ENCODE measurements at regions not wholly inside any gene's neighbourhood (a gene's known extent, or its start where the extent isn't known, plus 50 kb on each side); places are given as distances from the start of the nearest gene placed in this dataset.

GRCh38 chr2:133972786-133973185 is 281.1 kb upstream of the MGAT5 start:
- H3K79me2 ChIP-seq (ENCODE audit: control insufficient read depth in 1 of 2, insufficient read depth in 2 of 2, low read length in 2 of 2), result no peaks in the 10 kb centered on the region
- H3K9me3 ChIP-seq (ENCODE audit: insufficient read depth in 2 of 2, low read depth in 1 of 2, low read length in 1 of 2), result no peaks in the 10 kb centered on the region
- no peak overlapping the region for H2BK120ac ChIP-seq (replicated peaks; ENCODE audit: low read depth, low read length)
- H3K27ac ChIP-seq (ENCODE audit: low read depth, low read length), result no peak overlapping the region
- no peak overlapping the region for H2BK20ac ChIP-seq (ENCODE audit: low read length)
- FAIRE-seq (no peak), DNase-seq (ENCODE audit: low read depth in 1 of 2, low spot score in 2 of 2) (no peak)
- no peak overlapping the region for H4K8ac ChIP-seq (ENCODE audit: extremely low read depth, insufficient read depth, low read length)
- H3K56ac ChIP-seq (replicated peaks; ENCODE audit: insufficient read length, low read depth, low read length), result no peak overlapping the region
- H3K36me3 ChIP-seq (ENCODE audit: control insufficient read depth in 2 of 4, insufficient read depth in 4 of 4, low read length in 3 of 4), result no peaks in the 10 kb centered on the region
- H3K23me2 ChIP-seq (ENCODE audit: low read depth, low read length), result no peaks in the 10 kb centered on the region
- H3K18ac ChIP-seq (ENCODE audit: extremely low read depth, low read length), result no peak overlapping the region
- H2BK5ac ChIP-seq (ENCODE audit: low read depth, low read length), result no peak overlapping the region
- no peak overlapping the region for H2AK5ac ChIP-seq (ENCODE audit: low read depth, low read length)
- H3K27me3 ChIP-seq (replicated peaks in 1 of 4; ENCODE audit: control insufficient read depth in 3 of 4, extremely low read depth in 1 of 4, insufficient read depth in 3 of 4, low read length in 3 of 4), result no peaks in the 10 kb centered on the region
- H3K4me3 ChIP-seq (ENCODE audit: extremely low read depth in 1 of 4, insufficient read depth in 2 of 4, low read depth in 3 of 4, low read length in 4 of 4), result no peak overlapping the region
- POLR2A ChIA-PET (ENCODE audit: partially characterized antibody), result no interaction called here
- H4K91ac ChIP-seq (replicated peaks; ENCODE audit: insufficient read length, low read length), result no peak overlapping the region
- H2AFZ ChIP-seq (ENCODE audit: low read length), result no peak overlapping the region
- no peak overlapping the region for H3K4me2 ChIP-seq (ENCODE audit: insufficient read depth in 1 of 2, low read depth in 2 of 2, low read length in 2 of 2)
- H3K4me1 ChIP-seq (replicated peaks in 1 of 4; ENCODE audit: control insufficient read depth in 3 of 4, insufficient read depth in 4 of 4, low read length in 3 of 4), result peaks cover 0 to 7% (median 3%) of the 10 kb centered on the region in 4 experiments; a peak in 3 of 7 replicates
- CTCF ChIA-PET (ENCODE audit: partially characterized antibody), result no interaction called here
- no peak overlapping the region for H3K4ac ChIP-seq (replicated peaks; ENCODE audit: insufficient read length, low read depth, low read length)
- H4K5ac ChIP-seq (ENCODE audit: insufficient read length, low read depth, low read length), result no peak overlapping the region
- WGBS, 2 experiments (ENCODE audit: extremely low coverage in 1 of 2, insufficient coverage in 1 of 2, insufficient read length in 1 of 2, insufficient replicate concordance in 2 of 2, low coverage in 1 of 2, low lambda C conversion rate in 2 of 2, missing lambda C conversion rate in 1 of 2), result 92% methylated on average over 8 of the region's 8 CpGs; no CpG with 5 or more reads in 1 of the 2 experiments
- H2BK12ac ChIP-seq (ENCODE audit: low read depth, low read length), result no peak overlapping the region
- no peak overlapping the region for H2BK15ac ChIP-seq (ENCODE audit: low read length)
- H3K14ac ChIP-seq (ENCODE audit: insufficient read length), result no peak overlapping the region
- H3K23ac ChIP-seq (ENCODE audit: insufficient read length), result no peak overlapping the region
- H3K79me1 ChIP-seq (ENCODE audit: low read depth, low read length), result no peaks in the 10 kb centered on the region
- no peak overlapping the region for H3K9ac ChIP-seq (replicated peaks in 1 of 4; ENCODE audit: extremely low read depth in 1 of 4, low read depth in 3 of 4, low read length in 3 of 4)
- H4K20me1 ChIP-seq (replicated peaks in 1 of 2; ENCODE audit: control insufficient read depth in 1 of 2, insufficient read depth in 2 of 2, low read length in 2 of 2), result peaks cover 0 to 2% of the 10 kb centered on the region in 2 experiments
- no peak for TF ChIP-seq CBX8 (IDR thresholded peaks at IDR 0.05; ENCODE audit: borderline replicate concordance, low read depth, low read length)
- TF ChIP-seq JUND (IDR thresholded peaks at IDR 0.05; ENCODE audit: low read length), result no peak
- no peak for TF ChIP-seq SIRT6 (IDR thresholded peaks at IDR 0.05; ENCODE audit: low read length)
- no peak for TF ChIP-seq SP1 (IDR thresholded peaks at IDR 0.05; ENCODE audit: low read depth, low read length)
- TF ChIP-seq CHD1 (IDR thresholded peaks at IDR 0.05; ENCODE audit: low read depth, low read length), result no peak
- TF ChIP-seq RNF2 (IDR thresholded peaks at IDR 0.05; ENCODE audit: borderline replicate concordance, low read depth, low read length, missing control alignments, poor library complexity, severe bottlenecking), result no peak
- TF ChIP-seq ATF2 (IDR thresholded peaks at IDR 0.05; ENCODE audit: low read length), result no peak
- TF ChIP-seq TEAD4 (IDR thresholded peaks at IDR 0.05; ENCODE audit: low read depth, low read length), result no peak
- no peak for TF ChIP-seq EGR1 (IDR thresholded peaks at IDR 0.05; ENCODE audit: borderline replicate concordance, low read depth, low read length)

All from H1 (cell line).